Caco-2 (cell line): ENCODE measurements at regions not wholly inside any gene's neighbourhood (a gene's known extent, or its start where the extent isn't known, plus 50 kb on each side); places are given as distances from the start of the nearest gene placed in this dataset.

ENCODE experiments used
- BruUV-seq: library from RNA; stranded (reverse); fragments of 400-500 nt; replicated peaks from 2 replicates; lab custom pipeline; 2021; lab: Mats Ljungman, UMichigan
- CTCF ChIA-PET: fragments of 300-600 bp; sonication (Branson Sonifier 250); formaldehyde crosslinking; loops from one replicate; lab custom pipeline; 2022; ENCODE audit warnings: antibody characterized with exemption; lab: Charles Lee
- POLR2A ChIA-PET: fragments of 300-600 bp; sonication (Branson Sonifier 250); formaldehyde crosslinking; loops from one replicate; lab custom pipeline; 2022; ENCODE audit warnings: antibody characterized with exemption; lab: Charles Lee
- DNase-seq, 2 experiments: peaks; one replicate each; pipeline versions ENCODE4 v3.0.0 to v3.0.0-alpha.2; 2020 to 2022
- H3K27me3 ChIP-seq: replicated peaks from 2 replicates; pipeline ENCODE4 v1.6.0; 2011; ENCODE audit warnings: low read length; ENCODE audit not compliant: control insufficient read depth, insufficient read depth
- H3K36me3 ChIP-seq: 2 replicates; pipeline ENCODE4 v1.5.1; 2011; ENCODE audit warnings: low read length; ENCODE audit not compliant: control insufficient read depth, insufficient read depth
- H3K4me1 ChIP-seq: fragments of 250-450 bp; sonication (Bioruptor Pico); 2 replicates; pipeline ENCODE4 v1.5.1; 2020; ENCODE audit warnings: mild to moderate bottlenecking
- H3K4me3 ChIP-seq: 2 replicates; pipeline ENCODE4 v1.5.1; 2011; ENCODE audit warnings: low read depth, mild to moderate bottlenecking, control low read depth, low read length
- H3K9me3 ChIP-seq: fragments of 250-450 bp; sonication (Bioruptor Pico); 2 replicates; pipeline ENCODE4 v1.5.1; 2020; ENCODE audit warnings: mild to moderate bottlenecking, moderate library complexity
- H3K27ac Mint-ChIP-seq: one replicate; pipeline ENCODE4 v1.8.0; 2022; ENCODE audit warnings: mixed read lengths; ENCODE audit not compliant: unreplicated experiment
- H3K27me3 Mint-ChIP-seq: one replicate; pipeline ENCODE4 v1.8.0; 2022; ENCODE audit warnings: mixed read lengths; ENCODE audit not compliant: insufficient read depth, unreplicated experiment
- H3K36me3 Mint-ChIP-seq: one replicate; pipeline ENCODE4 v1.8.0; 2022; ENCODE audit warnings: mild to moderate bottlenecking, mixed read lengths; ENCODE audit not compliant: insufficient read depth, unreplicated experiment
- H3K4me1 Mint-ChIP-seq: one replicate; pipeline ENCODE4 v1.8.0; 2022; ENCODE audit warnings: low read depth, mixed read lengths; ENCODE audit not compliant: unreplicated experiment
- H3K4me3 Mint-ChIP-seq: one replicate; pipeline ENCODE4 v1.8.0; 2022; ENCODE audit warnings: mild to moderate bottlenecking, moderate library complexity, mixed read lengths; ENCODE audit not compliant: unreplicated experiment
- H3K9me3 Mint-ChIP-seq: one replicate; pipeline ENCODE4 v1.8.0; 2022; ENCODE audit warnings: mixed read lengths; ENCODE audit not compliant: unreplicated experiment
- CTCF ChIP-seq, 2 experiments: fragments of 200-600 bp in 1 of 2; IDR thresholded peaks; 1 replicate in 1 of 2; 2 replicates in 1 of 2; pipeline versions ENCODE4 v1.5.1 to v1.8.0; 2011 to 2022; ENCODE audit warnings: antibody characterized with exemption in 1 of 2, control low read depth in 1 of 2, inconsistent platforms in 1 of 2, low read depth in 1 of 2, low read length in 1 of 2, mild to moderate bottlenecking in 1 of 2, moderate library complexity in 1 of 2; ENCODE audit not compliant: insufficient read depth in 1 of 2, severe bottlenecking in 1 of 2, unreplicated experiment in 1 of 2
- intact Hi-C: fragments of 100-400 bp; cut with micrococcal nuclease; formaldehyde crosslinking; loops from one replicate; pipeline ENCODE4 v1.10.0; 2022; ENCODE audit not compliant: unreplicated experiment

- ChIA-PET CTCF (no interaction called here), POLR2A (no interaction called here)
- Histone ChIP-seq H3K4me3 (no peak overlapping the region), H3K4me1 (0 out of 2 replicates have a peak, but pooled peaks cover 4% of the 10 kb centered on the region), H3K9me3 (no peaks in the 10 kb centered on the region), H3K36me3 (no peaks in the 10 kb centered on the region), H3K27me3 (no peaks in the 10 kb centered on the region)
- intact Hi-C loops = no loop called here
- no peak for DNase-seq
- Mint-ChIP-seq H3K27ac (no peak overlapping the region), H3K4me1 (no peaks in the 10 kb centered on the region), H3K4me3 (no peak overlapping the region), H3K9me3 (peaks cover 3% of the 10 kb centered on the region), H3K27me3 (no peaks in the 10 kb centered on the region), H3K36me3 (no peaks in the 10 kb centered on the region)
- no TSS peak for BruUV-seq
- TF ChIP-seq CTCF (IDR thresholded peaks at IDR 0.05; ENCODE audit: insufficient read depth in 1 of 2, low read depth in 1 of 2, low read length in 1 of 2, severe bottlenecking in 1 of 2, unreplicated experiment in 1 of 2) = no peak
Measured at GRCh38 chr2:81644189-81644588, 1339.6 kb upstream of the LRRTM1 start.

DNA sequence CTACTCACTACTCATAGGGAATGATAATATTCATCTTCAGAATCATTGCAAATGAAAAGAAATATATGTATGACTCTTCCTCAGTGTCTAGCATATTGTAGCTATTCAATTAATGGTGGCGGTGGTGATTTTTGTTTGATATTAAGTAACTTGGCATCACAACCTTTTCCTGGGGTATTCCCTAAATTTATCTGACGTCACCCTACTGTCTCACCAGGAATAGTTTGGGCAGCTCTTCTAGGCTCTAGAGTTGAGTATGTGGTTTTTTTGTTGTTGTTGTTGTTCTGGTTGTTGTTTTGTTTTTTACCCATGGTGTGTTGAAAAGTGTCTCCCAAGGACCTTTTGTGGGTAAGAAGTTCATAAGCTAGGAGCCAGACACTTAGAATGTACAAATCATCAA, 1320.3 kb upstream of the LRRTM1 start:
- no peaks in the 10 kb centered on the region for H3K27me3 ChIP-seq
- no peaks in the 10 kb centered on the region for H3K4me1 ChIP-seq
- H3K9me3 ChIP-seq = no peaks in the 10 kb centered on the region; the same call in 1 of the 2 replicates
- no peak for DNase-seq
- no peaks in the 10 kb centered on the region for H3K36me3 ChIP-seq
- no peaks in the 10 kb centered on the region for H3K36me3 Mint-ChIP-seq
- H3K9me3 Mint-ChIP-seq = no peaks in the 10 kb centered on the region
- no TSS peak for BruUV-seq
- no peak overlapping the region for H3K4me3 ChIP-seq
- ChIA-PET CTCF (no interaction called here), POLR2A (no interaction called here)
- intact Hi-C loops = no loop called here
- no peaks in the 10 kb centered on the region for H3K4me1 Mint-ChIP-seq
- no peaks in the 10 kb centered on the region for H3K27me3 Mint-ChIP-seq
- no peak overlapping the region for H3K27ac Mint-ChIP-seq
- TF ChIP-seq CTCF (IDR thresholded peaks at IDR 0.05; ENCODE audit: insufficient read depth in 1 of 2, low read depth in 1 of 2, low read length in 1 of 2, severe bottlenecking in 1 of 2, unreplicated experiment in 1 of 2) = no peak
- no peak overlapping the region for H3K4me3 Mint-ChIP-seq

- intact Hi-C loops = no loop called here
- Mint-ChIP-seq H3K4me1 (no peaks in the 10 kb centered on the region), H3K36me3 (no peaks in the 10 kb centered on the region), H3K9me3 (no peaks in the 10 kb centered on the region), H3K27ac (no peak overlapping the region), H3K27me3 (peaks cover 2% of the 10 kb centered on the region), H3K4me3 (no peak overlapping the region)
- Histone ChIP-seq H3K4me3 (no peak overlapping the region), H3K27me3 (no peaks in the 10 kb centered on the region; the same call in 1 of the 2 replicates), H3K4me1 (no peaks in the 10 kb centered on the region), H3K9me3 (no peaks in the 10 kb centered on the region), H3K36me3 (no peaks in the 10 kb centered on the region)
- TF ChIP-seq CTCF (IDR thresholded peaks at IDR 0.05; ENCODE audit: insufficient read depth in 1 of 2, low read depth in 1 of 2, low read length in 1 of 2, severe bottlenecking in 1 of 2, unreplicated experiment in 1 of 2) = no peak
- DNase-seq = no peak
- BruUV-seq = no TSS peak
- ChIA-PET CTCF (no interaction called here), POLR2A (no interaction called here)
Measured at GRCh38 chr2:81600088-81600487, 1295.5 kb upstream of the LRRTM1 start.
